GM12872 (cell line): ENCODE measurements at regions not wholly inside any gene's neighbourhood (a gene's known extent, or its start where the extent isn't known, plus 50 kb on each side); places are given as distances from the start of the nearest gene placed in this dataset.

ENCODE experiments used
- CTCF ChIP-seq: IDR thresholded peaks from 3 replicates; pipeline ENCODE4 v1.5.1; 2011; ENCODE audit warnings: low read depth, mild to moderate bottlenecking, low read length, moderate library complexity; ENCODE audit not compliant: insufficient read depth

- no peak for TF ChIP-seq CTCF
Measured at GRCh38 chr13:90798381-90798780, 549.1 kb upstream of the MIR17HG start.

GRCh38 chr13:90800082-90800746 lies 547.3 kb upstream of the MIR17HG start:
- no peak for TF ChIP-seq CTCF

GRCh38 chr13:90801621-90802020 lies 545.9 kb upstream of the MIR17HG start:
- TF ChIP-seq CTCF, result no peak

- TF ChIP-seq CTCF, result no peak
Measured at GRCh38 chr13:90803210-90803609, 544.3 kb upstream of the MIR17HG start.

- no peak for TF ChIP-seq CTCF
Measured at GRCh38 chr13:90806016-90806615, 541.4 kb upstream of the MIR17HG start.

- TF ChIP-seq CTCF, result no peak
Measured at GRCh38 chr13:90806892-90807291, 540.6 kb upstream of the MIR17HG start.

- no peak for TF ChIP-seq CTCF
Measured at GRCh38 chr13:90808838-90809237, 538.6 kb upstream of the MIR17HG start.
